NB4 (cell line): ENCODE measurements at regions not wholly inside any gene's neighbourhood (a gene's known extent, or its start where the extent isn't known, plus 50 kb on each side); places are given as distances from the start of the nearest gene placed in this dataset.

Experiments used
- DNase-seq: peaks from one replicate; pipeline ENCODE4 v3.0.0; 2010; ENCODE audit warnings: low read depth
- H3K4me3 ChIP-seq: one replicate; pipeline ENCODE4 v1.5.1; 2011; ENCODE audit warnings: mild to moderate bottlenecking, low read depth, low read length, moderate library complexity
- CTCF ChIP-seq: IDR thresholded peaks from one replicate; pipeline ENCODE4 v1.5.1; 2012; ENCODE audit warnings: low read depth, low read length
- MAX ChIP-seq: IDR thresholded peaks from 2 replicates; pipeline ENCODE4 v1.6.1; 2011; ENCODE audit warnings: low read depth, low read length
- MYC ChIP-seq: IDR thresholded peaks from 2 replicates; pipeline ENCODE4 v1.6.1; 2011; ENCODE audit warnings: low read depth, low read length
- POLR2A ChIP-seq: IDR thresholded peaks from 2 replicates; pipeline ENCODE4 v1.6.1; 2011; ENCODE audit warnings: mild to moderate bottlenecking; ENCODE audit not compliant: insufficient read length; ENCODE audit errors: extremely low read depth

GRCh38 chr4:123740236-123740635 is 343.6 kb downstream of the SPRY1 start:
- H3K4me3 ChIP-seq: no peak overlapping the region
- DNase-seq: no peak
- TF ChIP-seq MAX (no peak), POLR2A (no peak), CTCF (no peak), MYC (no peak)

- DNase-seq: no peak
- H3K4me3 ChIP-seq: no peak overlapping the region
- TF ChIP-seq MYC (no peak), POLR2A (no peak), CTCF (no peak), MAX (no peak)
Measured at GRCh38 chr4:123741906-123742305, 345.3 kb downstream of the SPRY1 start.

GRCh38 chr4:123743848-123744247 is 347.3 kb downstream of the SPRY1 start:
- TF ChIP-seq MYC: no peak
- no peak for TF ChIP-seq MAX
- no peak for TF ChIP-seq CTCF
- TF ChIP-seq POLR2A: no peak
- no peak overlapping the region for H3K4me3 ChIP-seq
- no peak for DNase-seq

- H3K4me3 ChIP-seq: no peak overlapping the region
- TF ChIP-seq POLR2A (no peak), MAX (no peak), MYC (no peak), CTCF (no peak)
- DNase-seq: peak; percentile 44
Measured at GRCh38 chr4:123744664-123745290, 348.2 kb downstream of the SPRY1 start.

GRCh38 chr4:123747016-123747415 is 350.4 kb downstream of the SPRY1 start:
- H3K4me3 ChIP-seq: no peak overlapping the region
- DNase-seq: peak; percentile 7
- no peak for TF ChIP-seq CTCF
- no peak for TF ChIP-seq MYC
- no peak for TF ChIP-seq POLR2A
- no peak for TF ChIP-seq MAX
